GM12892 (cell line): ENCODE measurements at regions not wholly inside any gene's neighbourhood (a gene's known extent, or its start where the extent isn't known, plus 50 kb on each side); places are given as distances from the start of the nearest gene placed in this dataset.

ENCODE experiments used
- POLR2A ChIP-seq: IDR thresholded peaks from 2 replicates; pipeline ENCODE4 v1.6.1; 2011; ENCODE audit warnings: low read depth, low read length, control low read depth
- POLR2AphosphoS5 ChIP-seq: IDR thresholded peaks from 2 replicates; pipeline ENCODE4 v1.6.1; 2011; ENCODE audit warnings: low read depth, low read length, control low read depth
- TAF1 ChIP-seq: IDR thresholded peaks from 2 replicates; pipeline ENCODE4 v1.6.1; 2011; ENCODE audit warnings: low read depth, mild to moderate bottlenecking, control low read depth, low read length, borderline replicate concordance

GRCh38 chr14:49425921-49426320, 160.3 kb downstream of the RPS29 start:
- TF ChIP-seq POLR2AphosphoS5: no peak
- no peak for TF ChIP-seq POLR2A
- TF ChIP-seq TAF1: no peak
